Omental fat pad (tissue), 3 donors: ENCODE measurements at regions not wholly inside any gene's neighbourhood (a gene's known extent, or its start where the extent isn't known, plus 50 kb on each side); places are given as distances from the start of the nearest gene placed in this dataset.

Experiments used
- ATAC-seq: fragments of 150-250 bp; one replicate; pipeline ENCODE4 v1.9.1; 2016; ENCODE audit warnings: mild to moderate bottlenecking, moderate library complexity; ENCODE audit not compliant: low FRiP score
- DNase-seq: peaks from one replicate; pipeline ENCODE4 v3.0.0-alpha.2; 2019; ENCODE audit warnings: low spot score
- CTCF ChIP-seq, 3 donors: fragments of 450-650 bp; IDR thresholded peaks; one replicate each; pipeline ENCODE4 v1.5.1; 2016 to 2017; ENCODE audit warnings: antibody characterized with exemption in 3 of 3, mild to moderate bottlenecking in 3 of 3, moderate library complexity in 2 of 3

DNA sequence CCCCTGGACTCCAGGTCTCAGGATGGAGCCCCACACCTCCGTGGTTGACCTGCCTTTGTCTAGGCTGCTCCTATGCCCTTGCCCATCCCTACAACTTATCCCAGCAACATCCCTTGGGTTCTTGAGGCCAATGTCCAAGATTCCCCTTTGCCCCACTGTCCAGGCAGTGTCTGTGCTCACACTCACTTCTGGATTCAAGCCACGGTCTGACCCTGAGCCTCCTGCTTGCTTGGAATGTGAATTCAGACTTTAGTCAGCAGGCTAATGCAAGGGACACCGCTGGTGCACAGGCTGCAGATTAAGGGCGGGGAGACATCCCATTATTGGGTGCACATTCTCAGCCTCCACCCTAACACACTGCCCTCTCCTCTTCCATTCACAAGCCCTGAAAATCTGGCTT is 154.1 kb downstream of the WNT5A start:
- no peak for DNase-seq
- ATAC-seq: no peak
- TF ChIP-seq CTCF (IDR thresholded peaks at IDR 0.05): no peak

DNA sequence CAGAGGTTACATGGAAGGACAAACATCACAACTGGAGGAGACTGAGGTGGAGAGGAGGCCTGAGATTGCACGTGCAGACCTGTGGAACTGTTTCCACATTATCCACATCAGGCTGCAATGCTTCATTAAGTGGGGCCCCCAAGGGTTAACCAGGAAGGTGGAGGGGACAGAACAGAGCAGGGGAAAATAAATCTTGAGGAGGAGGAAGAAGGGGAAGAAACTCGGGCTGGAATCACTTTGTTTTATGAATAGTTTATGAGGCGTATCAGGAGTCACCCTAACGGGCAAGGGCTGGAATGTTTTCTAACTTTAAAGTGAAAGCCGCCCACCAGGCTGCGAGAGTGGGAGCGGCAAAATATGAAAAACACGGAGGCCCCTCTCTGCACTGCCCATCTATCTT is 154.9 kb downstream of the WNT5A start:
- DNase-seq (no peak), ATAC-seq (no peak)
- TF ChIP-seq CTCF (IDR thresholded peaks at IDR 0.05): no peak

GRCh38 chr3:55331524-55331923 is 155.6 kb downstream of the WNT5A start:
- DNase-seq (no peak), ATAC-seq (no peak)
- TF ChIP-seq CTCF (IDR thresholded peaks at IDR 0.05): no peak

- no peak for ATAC-seq
- DNase-seq: no peak
- no peak for TF ChIP-seq CTCF (IDR thresholded peaks at IDR 0.05)
These were observed 156.3 kb downstream of the WNT5A start for GRCh38 chr3:55330756-55331155.

DNA sequence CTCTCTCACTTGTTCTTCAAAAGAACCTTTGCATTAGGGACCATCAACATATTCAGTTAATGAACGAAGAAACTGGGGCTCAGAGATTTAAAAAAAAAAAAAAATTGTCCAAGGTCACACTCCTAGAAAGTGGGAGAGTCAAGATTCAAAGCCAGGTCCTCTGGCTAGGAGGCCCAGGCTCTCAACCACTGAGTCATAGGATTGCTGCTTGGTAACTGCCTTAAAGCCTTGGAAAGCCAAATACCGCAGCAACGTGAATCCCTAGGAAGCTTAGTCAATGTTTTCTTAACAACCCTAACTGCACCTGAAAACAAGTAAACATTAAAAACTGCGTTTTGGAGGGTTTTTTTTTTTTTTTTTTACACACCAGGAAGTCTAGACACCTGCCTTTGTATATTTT is 156.8 kb downstream of the WNT5A start:
- peak; percentile 84 for ATAC-seq
- TF ChIP-seq CTCF (IDR thresholded peaks at IDR 0.05): no peak
- DNase-seq: no peak

DNA sequence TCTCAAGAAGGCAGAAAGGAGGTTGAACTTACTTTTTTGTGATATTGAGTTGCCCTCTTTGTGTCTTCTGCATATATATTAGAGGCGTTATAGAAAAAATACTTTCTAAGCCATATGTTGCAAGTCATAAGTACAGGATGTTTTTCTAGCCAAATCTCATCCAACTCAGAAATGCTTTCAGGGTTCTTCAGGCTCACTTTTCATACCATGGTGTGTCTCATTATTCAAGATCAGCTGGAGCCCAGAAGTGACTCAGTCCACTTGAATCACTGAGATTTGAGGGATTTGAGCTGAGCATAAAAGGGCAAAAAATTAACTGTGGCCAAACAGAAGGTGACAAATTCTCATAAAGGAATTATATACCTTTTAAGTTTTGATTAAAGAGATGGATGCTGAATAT is 157.3 kb downstream of the WNT5A start:
- no peak for TF ChIP-seq CTCF (IDR thresholded peaks at IDR 0.05)
- DNase-seq: no peak
- ATAC-seq: peak; percentile 83

- DNase-seq (no peak), ATAC-seq (no peak)
- TF ChIP-seq CTCF (IDR thresholded peaks at IDR 0.05): no peak
These were observed 159.8 kb downstream of the WNT5A start for GRCh38 chr3:55327131-55327920.
